ENCODE measurements at regions not wholly inside any gene's neighbourhood (a gene's known extent, or its start where the extent isn't known, plus 50 kb on each side); places are given as distances from the start of the nearest gene placed in this dataset.

DNA sequence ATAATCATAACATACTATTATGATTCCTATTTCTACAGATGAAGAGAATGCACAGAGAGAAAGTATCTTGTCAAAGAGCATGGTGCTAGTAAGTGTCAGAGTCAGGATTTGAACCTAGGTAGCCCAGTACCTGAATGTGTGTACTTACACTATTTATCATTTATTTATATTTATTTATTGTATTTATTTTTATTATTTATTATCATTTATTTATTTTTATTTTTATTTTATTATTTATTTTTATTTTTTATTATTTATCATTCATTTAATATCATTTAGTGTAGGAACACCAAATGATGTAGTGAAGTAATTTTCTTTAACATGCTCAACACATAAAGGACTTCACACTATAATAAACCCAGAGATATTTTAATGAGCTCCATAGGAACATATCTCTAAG is 209.4 kb upstream of the ZFP42 start:
- FAIRE-seq, result no peak

DNA sequence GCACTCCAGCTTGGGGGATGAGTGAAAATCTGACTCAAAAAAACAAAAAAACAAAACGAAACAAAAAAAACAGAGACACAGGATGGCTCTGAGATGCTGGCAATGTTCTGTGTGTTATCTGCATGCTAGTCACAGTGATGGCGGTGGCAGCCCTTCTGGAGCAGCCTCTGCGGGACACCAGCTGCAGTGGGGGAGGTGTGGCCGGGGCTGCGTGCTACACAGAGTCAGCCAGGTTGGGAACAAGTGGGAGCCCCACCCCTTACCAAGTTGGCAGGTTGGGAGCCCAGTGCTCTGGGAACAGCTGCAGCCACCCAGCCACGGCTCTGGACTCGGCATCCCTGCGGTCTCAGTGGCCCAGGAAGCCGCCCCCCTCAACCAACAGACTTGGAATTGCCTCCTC is 206.5 kb upstream of the ZFP42 start:
- no TSS peak for BruUV-seq (replicated peaks)
- POLR2A ChIA-PET, result no interaction called here
- H3K4me2 ChIP-seq (ENCODE audit: low read depth, low read length), result no peak overlapping the region
- H3K4me1 ChIP-seq (ENCODE audit: insufficient read depth, low read length), result no peaks in the 10 kb centered on the region
- CTCF ChIA-PET (ENCODE audit: low intra/inter-chr PET ratio, low total read pairs), result no interaction called here
- no peak overlapping the region for H2AFZ ChIP-seq (ENCODE audit: low read length)
- WGBS (ENCODE audit: low lambda C conversion rate), result 2% methylated on average over 3 of the region's 9 CpGs
- H3K27me3 ChIP-seq (ENCODE audit: control insufficient read depth in 1 of 2, insufficient read depth in 2 of 2, low read length in 2 of 2), result no peaks in the 10 kb centered on the region
- no peak overlapping the region for H3K9ac ChIP-seq (ENCODE audit: insufficient read depth, low read depth, low read length)
- H3K79me2 ChIP-seq (ENCODE audit: insufficient read depth, low read length), result no peaks in the 10 kb centered on the region
- intact Hi-C loops (cut with micrococcal nuclease; ENCODE audit: unreplicated experiment), result no loop called here
- DNase-seq (ENCODE audit: low spot score), result no peak
- H3K9me3 ChIP-seq (ENCODE audit: low read length), result no peaks in the 10 kb centered on the region
- no peak overlapping the region for H3K4me3 ChIP-seq (replicated peaks in 1 of 3; ENCODE audit: insufficient read depth in 1 of 3, low read depth in 2 of 3, low read length in 3 of 3)
- no peak overlapping the region for H3K27ac ChIP-seq (ENCODE audit: extremely low read length, insufficient read depth, low read length)
- FAIRE-seq, result no peak
- ATAC-seq, result no peak
- in situ Hi-C loops (cut with HindIII; ENCODE audit: extremely low pct_ligation_motif_present, low pct_unique_long_range_greater_than_20kb), result no loop called here
- H4K20me1 ChIP-seq (ENCODE audit: insufficient read depth, low read length), result no peaks in the 10 kb centered on the region
- no peaks in the 10 kb centered on the region for H3K36me3 ChIP-seq (replicated peaks in 1 of 2; ENCODE audit: control insufficient read depth in 1 of 2, insufficient read depth in 2 of 2, low read length in 2 of 2)
- TF ChIP-seq KLF16 (CRISPR knock-in tag; IDR thresholded peaks at IDR 0.05), result no peak
- TF ChIP-seq, protein P1, sequence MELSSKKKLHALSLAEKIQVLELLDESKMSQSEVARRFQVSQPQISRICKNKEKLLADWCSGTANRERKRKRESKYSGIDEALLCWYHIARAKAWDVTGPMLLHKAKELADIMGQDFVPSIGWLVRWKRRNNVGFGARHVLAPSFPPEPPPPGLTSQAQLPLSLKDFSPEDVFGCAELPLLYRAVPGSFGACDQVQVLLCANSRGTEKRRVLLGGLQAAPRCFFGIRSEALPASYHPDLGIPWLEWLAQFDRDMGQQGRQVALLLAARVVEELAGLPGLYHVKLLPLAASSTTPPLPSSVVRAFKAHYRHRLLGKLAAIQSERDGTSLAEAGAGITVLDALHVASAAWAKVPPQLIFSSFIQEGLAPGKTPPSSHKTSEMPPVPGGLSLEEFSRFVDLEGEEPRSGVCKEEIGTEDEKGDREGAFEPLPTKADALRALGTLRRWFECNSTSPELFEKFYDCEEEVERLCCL (CRISPR knock-in tag; IDR thresholded peaks at IDR 0.05; ENCODE audit: borderline replicate concordance), result no peak
- no peak for TF ChIP-seq PCBP1 (IDR thresholded peaks at IDR 0.05; ENCODE audit: borderline replicate concordance, low read depth, low read length)
- TF ChIP-seq ZNF776 (CRISPR knock-in tag; IDR thresholded peaks at IDR 0.05), result no peak
- no peak for TF ChIP-seq JDP2 (CRISPR knock-in tag; IDR thresholded peaks at IDR 0.05; ENCODE audit: borderline replicate concordance)
- TF ChIP-seq ZNF616 (CRISPR knock-in tag; IDR thresholded peaks at IDR 0.05; ENCODE audit: low read depth), result no peak
- TF ChIP-seq GATAD1 (CRISPR knock-in tag; IDR thresholded peaks at IDR 0.05), result no peak
- TF ChIP-seq ZNF563 (CRISPR knock-in tag; IDR thresholded peaks at IDR 0.05), result no peak

More for the DNA sequence above, 209.4 kb upstream of the ZFP42 start:
- BruUV-seq (replicated peaks), result no TSS peak
- intact Hi-C loops (cut with micrococcal nuclease; ENCODE audit: unreplicated experiment) (no loop called here), in situ Hi-C loops (cut with HindIII; ENCODE audit: extremely low pct_ligation_motif_present, low pct_unique_long_range_greater_than_20kb) (no loop called here)
- H3K4me2 ChIP-seq (ENCODE audit: low read depth, low read length), result no peak overlapping the region
- no peaks in the 10 kb centered on the region for H3K36me3 ChIP-seq (replicated peaks in 1 of 2; ENCODE audit: control insufficient read depth in 1 of 2, insufficient read depth in 2 of 2, low read length in 2 of 2)
- H2AFZ ChIP-seq (ENCODE audit: low read length), result no peak overlapping the region
- no peaks in the 10 kb centered on the region for H3K9me3 ChIP-seq (ENCODE audit: low read length)
- no peaks in the 10 kb centered on the region for H3K27me3 ChIP-seq (ENCODE audit: control insufficient read depth in 1 of 2, insufficient read depth in 2 of 2, low read length in 2 of 2)
- ChIA-PET CTCF (ENCODE audit: low intra/inter-chr PET ratio, low total read pairs) (no interaction called here), POLR2A (no interaction called here)
- DNase-seq (ENCODE audit: low spot score) (no peak), ATAC-seq (no peak)
- no peak overlapping the region for H3K4me3 ChIP-seq (replicated peaks in 1 of 3; ENCODE audit: insufficient read depth in 1 of 3, low read depth in 2 of 3, low read length in 3 of 3)
- H4K20me1 ChIP-seq (ENCODE audit: insufficient read depth, low read length), result no peaks in the 10 kb centered on the region
- no peak overlapping the region for H3K27ac ChIP-seq (ENCODE audit: extremely low read length, insufficient read depth, low read length)
- H3K4me1 ChIP-seq (ENCODE audit: insufficient read depth, low read length), result no peaks in the 10 kb centered on the region
- H3K9ac ChIP-seq (ENCODE audit: insufficient read depth, low read depth, low read length), result no peak overlapping the region
- TF ChIP-seq, protein P2, sequence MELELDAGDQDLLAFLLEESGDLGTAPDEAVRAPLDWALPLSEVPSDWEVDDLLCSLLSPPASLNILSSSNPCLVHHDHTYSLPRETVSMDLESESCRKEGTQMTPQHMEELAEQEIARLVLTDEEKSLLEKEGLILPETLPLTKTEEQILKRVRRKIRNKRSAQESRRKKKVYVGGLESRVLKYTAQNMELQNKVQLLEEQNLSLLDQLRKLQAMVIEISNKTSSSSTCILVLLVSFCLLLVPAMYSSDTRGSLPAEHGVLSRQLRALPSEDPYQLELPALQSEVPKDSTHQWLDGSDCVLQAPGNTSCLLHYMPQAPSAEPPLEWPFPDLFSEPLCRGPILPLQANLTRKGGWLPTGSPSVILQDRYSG (CRISPR knock-in tag; IDR thresholded peaks at IDR 0.05), result no peak
- TF ChIP-seq YY1 (IDR thresholded peaks at IDR 0.05; ENCODE audit: insufficient read depth, insufficient replicate concordance, low read depth, low read length), result no peak
- TF ChIP-seq FOXC1 (CRISPR knock-in tag; IDR thresholded peaks at IDR 0.05; ENCODE audit: borderline replicate concordance), result no peak
- TF ChIP-seq MTERF4 (CRISPR knock-in tag; IDR thresholded peaks at IDR 0.05), result no peak
- TF ChIP-seq ZNF709 (CRISPR knock-in tag; IDR thresholded peaks at IDR 0.05), result no peak
- TF ChIP-seq, protein P3, sequence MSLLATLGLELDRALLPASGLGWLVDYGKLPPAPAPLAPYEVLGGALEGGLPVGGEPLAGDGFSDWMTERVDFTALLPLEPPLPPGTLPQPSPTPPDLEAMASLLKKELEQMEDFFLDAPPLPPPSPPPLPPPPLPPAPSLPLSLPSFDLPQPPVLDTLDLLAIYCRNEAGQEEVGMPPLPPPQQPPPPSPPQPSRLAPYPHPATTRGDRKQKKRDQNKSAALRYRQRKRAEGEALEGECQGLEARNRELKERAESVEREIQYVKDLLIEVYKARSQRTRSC (CRISPR knock-in tag; IDR thresholded peaks at IDR 0.05; ENCODE audit: low read depth), result no peak
- H3K79me2 ChIP-seq (ENCODE audit: insufficient read depth, low read length), result no peaks in the 10 kb centered on the region
